GM18517 (cell line): ENCODE measurements at regions not wholly inside any gene's neighbourhood (a gene's known extent, or its start where the extent isn't known, plus 50 kb on each side); places are given as distances from the start of the nearest gene placed in this dataset.

ENCODE experiments used
- ATAC-seq: cut with Tn5 transposase; IDR thresholded peaks from one replicate; pipeline ENCODE4 v1.9.1; 2021; ENCODE audit warnings: mild to moderate bottlenecking, moderate library complexity; ENCODE audit not compliant: unreplicated experiment

DNA sequence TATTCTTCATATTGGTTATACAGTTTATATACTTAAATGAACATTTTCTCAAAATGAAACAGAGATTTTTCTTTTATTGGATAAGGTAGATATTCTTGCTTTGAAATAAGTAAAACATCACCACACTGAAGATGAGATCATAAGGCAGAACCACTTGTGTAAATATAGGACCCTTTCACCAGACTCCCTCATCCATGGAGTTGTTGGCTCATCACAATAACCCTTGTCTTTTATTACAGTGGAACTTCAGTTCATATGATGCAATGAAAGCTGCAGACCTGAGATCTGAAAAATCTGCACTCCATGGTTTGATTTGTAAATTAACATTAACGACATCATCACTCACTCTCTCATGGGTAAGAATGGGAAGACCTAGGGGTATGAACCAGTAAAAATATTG is 51.9 kb upstream of the DBX2 start:
- ATAC-seq = no peak

DNA sequence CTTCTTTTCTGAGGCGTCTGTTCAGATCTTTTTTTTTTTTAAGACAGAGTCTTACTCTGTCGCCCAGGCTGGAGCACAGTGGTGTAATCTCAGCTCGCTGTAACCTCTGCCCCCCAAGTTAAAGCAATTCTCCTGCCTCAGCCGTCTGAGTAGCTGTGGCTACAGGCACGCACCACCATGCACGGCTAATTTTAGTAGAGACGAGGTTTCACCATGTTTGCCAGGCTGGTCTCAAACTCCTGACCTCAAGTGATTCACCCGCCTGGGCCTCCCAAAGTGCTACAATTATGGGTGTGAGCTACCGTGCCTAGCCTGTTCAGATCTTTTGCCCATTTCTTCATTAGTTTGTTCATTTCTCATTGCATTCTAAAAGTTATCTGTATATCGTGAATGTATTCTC is 55.1 kb upstream of the DBX2 start:
- no peak for ATAC-seq

DNA sequence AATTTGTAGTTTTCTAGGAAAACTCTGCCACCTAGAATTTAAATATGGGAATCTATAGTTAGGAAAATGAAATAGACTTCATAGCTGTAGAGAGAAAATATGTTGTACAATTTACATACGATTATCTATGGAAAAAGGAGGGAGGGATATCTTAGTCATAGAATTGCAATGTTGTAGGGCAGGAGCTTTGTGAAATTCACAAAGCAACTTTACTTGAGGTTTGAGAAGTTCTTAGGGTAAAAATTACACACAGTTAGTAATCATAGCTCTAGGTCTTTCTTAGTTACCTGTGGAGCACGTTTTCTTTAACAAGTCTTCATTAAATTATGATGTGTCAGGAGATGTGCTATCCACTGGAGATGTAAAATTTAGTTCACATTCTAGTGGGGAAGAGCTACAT is 61.4 kb upstream of the DBX2 start:
- no peak for ATAC-seq

DNA sequence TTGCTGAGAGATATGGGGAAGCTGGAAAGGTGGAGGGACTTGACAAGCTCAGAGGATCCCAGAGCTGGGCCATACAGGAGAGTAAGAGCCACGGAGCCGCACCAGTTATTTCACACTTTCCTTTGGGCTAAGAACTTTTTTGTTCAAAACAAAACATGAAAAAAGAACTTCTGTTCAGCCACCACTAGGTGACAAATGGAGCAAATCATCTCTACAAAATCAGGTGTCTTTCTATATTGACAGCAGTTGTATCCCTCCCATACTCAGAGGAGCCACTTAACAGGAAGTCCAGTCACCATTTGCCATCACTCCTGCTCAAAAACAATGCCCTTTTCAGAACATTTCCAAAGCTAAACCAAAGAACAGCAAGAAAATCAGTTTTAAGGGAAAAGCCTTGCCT is 70.3 kb upstream of the DBX2 start:
- ATAC-seq = no peak

DNA sequence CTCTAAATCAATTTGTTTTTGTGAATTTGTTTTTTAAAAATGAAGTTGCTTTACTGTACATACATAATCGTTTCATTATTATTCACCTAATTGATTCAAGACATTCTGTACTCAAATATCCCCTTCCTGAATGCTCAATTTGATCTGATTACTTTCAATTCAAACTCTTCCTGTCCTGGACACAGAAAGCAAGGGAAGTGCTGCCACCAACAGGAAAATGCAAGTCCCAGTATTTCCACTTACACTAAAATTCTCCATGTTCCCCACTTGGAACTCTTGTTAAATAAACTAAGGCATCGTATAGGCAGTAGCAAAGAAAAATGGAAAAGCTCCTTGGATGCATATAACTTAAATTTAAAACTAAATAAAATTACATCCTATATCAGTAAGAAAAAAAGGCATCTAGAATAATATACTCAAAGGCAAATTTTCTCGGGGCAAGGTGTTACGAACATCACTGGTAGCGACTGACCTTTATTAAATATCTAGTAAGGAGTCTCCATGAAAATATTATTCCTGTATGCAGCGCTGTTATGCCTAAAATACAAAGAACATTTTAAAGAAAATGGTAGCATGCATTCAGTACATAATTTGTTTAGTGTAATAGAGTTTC is 72.0 kb upstream of the DBX2 start:
- no peak for ATAC-seq

DNA sequence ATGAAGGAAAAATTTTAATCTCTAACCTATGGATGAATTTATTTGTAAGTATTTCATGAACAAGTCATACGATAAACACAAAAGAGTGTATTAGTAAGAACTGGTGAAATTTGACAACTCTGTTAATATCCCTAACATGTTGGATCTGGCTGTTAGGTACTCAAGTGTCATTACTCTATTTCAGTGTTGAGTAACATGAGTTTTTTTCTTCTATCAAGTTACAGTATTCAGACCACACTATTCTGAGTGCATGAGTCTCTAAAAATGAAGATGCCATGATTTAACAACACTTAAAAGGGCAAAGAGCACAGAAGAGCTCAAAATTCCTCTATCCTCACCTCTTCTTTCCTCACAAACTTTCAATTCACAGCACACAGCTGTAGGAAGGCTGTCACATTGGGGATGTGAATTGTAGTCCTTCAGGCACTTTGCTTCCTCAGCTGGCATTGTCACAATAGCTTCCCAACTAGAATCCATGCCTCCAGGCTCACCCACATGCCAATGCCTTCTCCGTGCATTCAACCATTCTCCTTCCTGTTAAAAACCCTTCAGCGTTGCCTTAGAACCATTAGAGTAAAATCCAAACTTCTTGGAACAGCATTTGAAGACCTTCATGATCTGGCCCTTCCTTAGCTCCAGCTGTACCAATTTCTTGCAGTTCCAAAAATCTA is 73.7 kb upstream of the DBX2 start:
- no peak for ATAC-seq

DNA sequence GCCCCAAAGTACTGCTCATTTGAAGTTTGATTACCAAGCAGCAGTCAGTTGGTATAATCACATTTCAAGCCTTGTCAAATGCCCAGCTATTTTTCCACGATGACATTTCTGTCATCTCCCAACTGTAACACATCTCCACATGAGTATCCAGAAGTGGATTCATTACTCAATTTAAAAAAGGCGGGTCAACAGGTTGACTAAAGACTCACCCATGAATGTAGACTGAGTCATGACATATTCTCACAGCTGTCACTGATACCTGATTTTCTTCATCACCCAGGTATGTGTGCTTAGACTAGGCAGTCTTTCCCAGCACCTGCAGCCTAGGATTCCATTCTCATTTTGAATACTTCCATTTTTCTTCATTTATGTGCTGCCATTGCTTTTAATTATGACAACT is 75.1 kb upstream of the DBX2 start:
- no peak for ATAC-seq

DNA sequence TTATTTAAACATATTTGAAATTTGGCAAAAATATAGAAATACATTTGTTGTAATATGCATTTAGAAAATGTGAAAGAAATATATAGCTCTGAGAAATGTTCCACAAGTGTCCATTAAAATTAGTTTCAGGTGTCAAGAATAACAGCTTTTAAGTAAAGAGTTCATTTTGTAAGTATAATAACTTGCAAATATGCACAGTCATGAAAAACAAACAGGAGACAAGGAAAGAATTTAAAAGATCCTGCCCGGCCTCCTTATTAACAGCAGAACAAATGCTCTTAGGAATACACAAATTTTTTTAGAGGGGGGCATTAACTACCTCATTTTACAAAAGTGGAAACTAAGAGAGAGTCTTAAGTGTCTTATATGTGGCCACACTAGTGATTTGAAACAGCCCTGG is 77.7 kb upstream of the DBX2 start:
- no peak for ATAC-seq

DNA sequence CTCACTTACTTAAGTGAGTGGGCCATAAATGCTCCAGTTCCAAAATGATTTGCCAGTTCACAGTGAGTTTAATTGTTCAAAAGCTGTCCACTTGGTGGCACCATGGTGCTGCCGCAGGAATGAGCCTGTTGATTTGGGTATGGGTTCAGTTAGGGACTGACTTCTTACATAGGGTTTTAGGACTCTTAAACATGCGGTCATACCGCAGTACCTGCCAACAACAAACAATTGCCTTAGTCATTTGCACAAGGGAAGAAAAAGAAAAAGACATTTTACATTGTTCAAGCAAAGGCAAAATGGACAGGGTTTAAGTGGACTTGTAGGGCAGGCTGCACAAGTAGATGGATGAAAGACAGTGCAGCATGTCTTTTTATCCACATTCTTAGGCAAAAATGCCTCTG is 80.0 kb upstream of the DBX2 start:
- ATAC-seq = peak; percentile 77

DNA sequence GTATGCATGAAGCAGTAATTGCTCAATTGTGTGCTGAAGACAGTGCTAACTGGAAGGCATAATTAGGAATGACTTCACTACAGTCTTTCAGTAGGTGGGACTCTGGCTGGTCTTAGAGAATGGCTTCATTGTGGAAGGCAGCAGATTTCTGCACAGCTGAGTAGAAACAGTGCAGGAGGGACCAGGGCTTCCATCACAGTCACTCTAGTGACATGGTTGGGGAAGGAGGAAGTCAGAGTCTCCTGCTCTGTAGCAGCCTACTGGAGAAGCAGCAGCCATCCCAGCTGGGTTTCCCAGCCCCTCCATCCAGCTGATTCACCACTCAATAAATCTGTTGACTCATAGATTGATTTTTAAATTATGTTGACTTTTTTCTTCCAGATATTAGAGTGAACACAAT is 80.6 kb upstream of the DBX2 start:
- no peak for ATAC-seq

DNA sequence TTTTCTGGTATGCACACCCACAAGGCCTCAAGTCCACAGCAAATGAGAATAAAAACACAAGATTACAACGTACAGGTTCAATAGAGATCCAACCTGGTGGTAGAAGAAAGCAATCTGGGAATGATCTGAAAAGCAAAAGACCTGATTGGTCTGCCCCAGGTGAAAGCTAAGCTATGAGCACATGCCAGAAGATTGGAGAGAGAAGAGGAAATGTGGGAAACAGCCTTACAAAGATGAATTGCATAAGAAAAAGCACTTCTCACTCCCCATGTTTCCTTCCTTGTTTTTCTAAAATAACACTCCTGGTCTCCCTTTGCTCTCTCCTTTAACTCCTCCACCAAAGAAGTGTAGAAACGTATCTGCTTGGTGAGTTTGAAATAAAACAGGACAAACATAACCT is 77.3 kb upstream of the ANO6 start:
- no peak for ATAC-seq

DNA sequence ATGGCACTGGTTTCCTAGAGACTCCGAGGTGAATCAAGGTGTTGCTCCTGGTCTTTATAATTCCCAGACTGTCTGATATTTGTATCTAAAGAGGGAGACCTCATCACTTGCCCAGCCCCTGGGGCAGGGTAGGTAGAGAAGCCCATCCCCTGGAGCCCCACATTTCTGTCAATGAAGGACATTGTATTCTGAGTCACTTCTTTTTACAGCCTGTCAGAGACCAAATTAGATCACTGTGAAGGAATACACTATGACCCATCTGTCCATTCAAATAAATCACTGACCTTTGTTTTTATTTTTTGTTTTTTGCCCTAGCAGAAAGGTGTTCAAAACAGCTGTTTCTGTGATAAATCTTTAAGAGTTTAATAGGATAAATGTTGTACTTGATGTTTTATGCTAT is 67.9 kb upstream of the ANO6 start:
- no peak for ATAC-seq

DNA sequence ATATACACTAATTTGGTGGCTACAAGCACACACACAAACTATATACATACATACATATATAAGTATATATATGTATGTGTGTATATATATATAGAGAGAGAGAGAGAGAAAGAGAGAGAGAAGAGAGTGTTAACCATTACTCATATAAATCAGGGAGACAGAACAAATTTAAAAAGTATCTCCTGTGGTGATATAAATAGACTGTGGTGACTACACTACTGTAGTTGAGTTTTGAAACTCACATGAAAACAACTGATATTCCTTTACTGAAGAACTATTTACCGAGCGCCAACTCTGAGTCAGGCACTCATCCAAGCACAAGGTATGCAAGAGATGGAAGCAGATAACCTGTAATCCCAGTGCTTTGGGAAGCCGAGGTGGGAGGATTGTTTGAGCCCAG is 67.3 kb upstream of the ANO6 start:
- no peak for ATAC-seq

DNA sequence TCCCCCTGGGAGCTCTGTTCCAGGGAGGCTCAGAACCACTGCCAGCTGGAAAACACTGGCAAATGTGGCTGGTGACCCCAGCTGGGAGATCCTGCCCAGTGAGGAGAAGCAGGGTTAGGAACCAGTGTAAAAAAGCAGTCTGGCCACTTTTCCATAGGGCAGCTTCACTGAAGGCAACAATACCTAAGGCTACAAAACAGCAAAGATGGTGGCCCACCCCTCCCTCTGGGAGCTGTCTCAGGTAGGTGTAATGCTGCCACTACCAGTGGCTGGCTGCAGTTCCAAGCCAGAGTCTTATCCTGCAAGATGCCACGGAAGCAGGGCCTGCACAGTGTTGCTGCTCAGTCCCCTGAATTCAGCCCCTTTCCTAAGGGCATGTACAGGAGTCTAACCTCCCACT is 50.6 kb upstream of the ANO6 start:
- no peak for ATAC-seq

DNA sequence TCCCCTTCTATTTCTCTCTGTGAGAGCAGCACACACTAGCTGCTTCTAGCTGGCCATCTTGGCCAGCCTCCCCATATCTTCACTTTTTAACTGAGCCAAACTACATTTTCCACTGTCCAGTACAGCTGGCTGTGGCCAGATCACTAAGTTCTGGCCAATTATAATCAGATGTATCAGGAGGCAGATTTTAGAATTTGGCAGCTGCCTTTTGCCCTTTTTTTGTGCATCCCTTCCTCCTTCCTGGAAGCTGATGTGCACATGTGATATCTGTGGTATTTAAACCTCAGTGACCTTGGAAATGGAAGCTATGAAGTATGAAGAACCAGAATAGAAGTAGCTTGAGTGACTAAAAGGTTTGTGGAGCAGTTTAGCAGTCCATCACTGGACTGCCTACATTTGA is 49.8 kb upstream of the ANO6 start:
- ATAC-seq = no peak
